AG04449 (cell line): ENCODE measurements at regions not wholly inside any gene's neighbourhood (a gene's known extent, or its start where the extent isn't known, plus 50 kb on each side); places are given as distances from the start of the nearest gene placed in this dataset.

Experiments used
- CTCF ChIA-PET: fragments of 350-600 bp; formaldehyde crosslinking; extraction: SDS; loops from one replicate; lab custom pipeline; 2021; ENCODE audit warnings: antibody characterized with exemption; lab: Yijun Ruan, JAX
- POLR2A ChIA-PET: fragments of 400-600, 350-600 bp; formaldehyde crosslinking; extraction: SDS; loops from one replicate; lab custom pipeline; 2020; ENCODE audit warnings: antibody characterized with exemption, inconsistent platforms; lab: Yijun Ruan, JAX
- DNase-seq: peaks from one replicate; pipeline ENCODE4 v3.0.0-alpha.2; 2010; ENCODE audit warnings: low read depth, low spot score
- H3K4me3 ChIP-seq: 2 replicates; pipeline ENCODE4 v1.5.1; 2011; ENCODE audit warnings: low read depth, mild to moderate bottlenecking, control low read depth, low read length
- CTCF ChIP-seq: IDR thresholded peaks from one replicate; pipeline ENCODE4 v1.5.1; 2011; ENCODE audit warnings: mild to moderate bottlenecking, moderate library complexity, low read length, control low read depth, inconsistent platforms; ENCODE audit not compliant: insufficient read depth; ENCODE audit errors: missing control alignments

DNA sequence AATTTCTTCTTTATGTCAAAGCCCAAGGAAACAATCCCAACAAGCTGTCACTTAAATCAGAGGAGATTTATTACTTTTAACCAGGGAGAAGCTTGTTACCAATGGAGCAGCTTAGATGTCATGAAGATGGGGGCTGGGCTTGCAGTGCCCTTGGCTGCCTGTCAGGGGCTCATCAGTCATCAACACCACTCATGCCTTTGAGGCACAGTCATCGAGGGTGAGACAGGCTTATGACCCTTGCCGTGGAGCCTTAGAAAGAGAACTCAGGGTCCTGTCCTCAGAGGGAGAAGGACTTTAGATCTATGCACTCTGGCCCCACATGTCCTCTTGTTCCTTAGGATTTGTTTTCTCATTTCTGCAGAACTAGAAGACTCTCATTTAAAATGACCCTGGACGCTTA, 318.3 kb downstream of the CBLN1 start:
- DNase-seq, result no peak
- POLR2A ChIA-PET, result interaction anchor here (0.7 kb wide), 1 partner anchor 14 kb away, joined by 3 read pairs; no protein-coding TSS in a partner anchor
- CTCF ChIA-PET, result no interaction called here
- no peak overlapping the region for H3K4me3 ChIP-seq
- TF ChIP-seq CTCF, result no peak

DNA sequence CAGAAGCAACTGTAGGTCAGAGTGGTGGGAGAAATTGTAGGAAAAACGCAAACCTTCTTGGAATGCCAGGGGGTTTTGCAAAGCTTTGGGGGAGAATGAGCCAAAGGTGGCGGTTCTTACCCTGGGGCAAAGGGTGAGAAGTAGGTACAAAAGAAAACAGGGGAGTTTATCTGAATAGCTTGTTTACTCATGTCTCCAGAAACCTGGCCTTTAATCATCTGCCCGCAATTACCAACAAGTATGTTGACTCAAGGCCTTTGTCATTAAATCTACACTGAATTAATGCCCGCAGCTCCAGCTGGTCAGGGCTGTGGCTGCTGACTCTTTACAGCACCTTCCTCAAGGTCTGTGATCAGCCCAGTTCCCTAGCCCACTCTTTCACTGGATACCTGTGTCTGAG, 320.1 kb downstream of the CBLN1 start:
- ChIA-PET CTCF (no interaction called here), POLR2A (no interaction called here)
- DNase-seq, result no peak
- TF ChIP-seq CTCF, result no peak
- H3K4me3 ChIP-seq, result no peak overlapping the region

GRCh38 chr16:48960830-48961229, 320.8 kb downstream of the CBLN1 start:
- POLR2A ChIA-PET, result no interaction called here
- no peak overlapping the region for H3K4me3 ChIP-seq
- CTCF ChIA-PET, result no interaction called here
- no peak for TF ChIP-seq CTCF
- DNase-seq, result no peak

DNA sequence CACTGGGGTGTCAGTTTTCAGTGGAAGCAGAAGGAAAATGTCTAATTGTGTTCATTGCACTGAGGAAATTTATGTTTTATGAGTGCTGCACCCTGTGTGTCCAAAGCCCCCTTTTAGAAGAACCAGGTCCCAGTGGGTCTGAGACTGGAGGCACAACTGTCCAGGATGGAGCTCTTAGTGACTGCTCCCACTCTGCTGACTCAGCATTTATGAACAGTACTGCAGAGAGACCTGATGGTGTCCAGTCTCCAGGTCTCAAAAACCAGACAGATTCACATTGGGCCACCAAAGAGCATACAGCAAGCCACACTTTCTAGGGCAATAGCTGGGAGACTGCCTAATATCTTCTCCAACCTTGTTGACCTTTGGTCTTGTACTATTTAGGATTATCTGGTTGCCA, 321.9 kb downstream of the CBLN1 start:
- POLR2A ChIA-PET, result no interaction called here
- no peak for TF ChIP-seq CTCF
- no peak for DNase-seq
- no peak overlapping the region for H3K4me3 ChIP-seq
- CTCF ChIA-PET, result no interaction called here

GRCh38 chr16:48959204-48959603, 322.4 kb downstream of the CBLN1 start:
- ChIA-PET POLR2A (no interaction called here), CTCF (no interaction called here)
- no peak overlapping the region for H3K4me3 ChIP-seq
- TF ChIP-seq CTCF, result no peak
- DNase-seq, result no peak

GRCh38 chr16:48958681-48959080, 323.0 kb downstream of the CBLN1 start:
- DNase-seq, result no peak
- POLR2A ChIA-PET, result no interaction called here
- H3K4me3 ChIP-seq, result no peak overlapping the region
- no peak for TF ChIP-seq CTCF
- CTCF ChIA-PET, result no interaction called here
